Lower leg skin (tissue), 3 donors: ENCODE measurements at regions not wholly inside any gene's neighbourhood (a gene's known extent, or its start where the extent isn't known, plus 50 kb on each side); places are given as distances from the start of the nearest gene placed in this dataset.

Experiments
- CTCF ChIP-seq, 3 donors: fragments of 450-650 bp; IDR thresholded peaks; one replicate each; pipeline ENCODE4 v1.5.1; 2016; ENCODE audit warnings: antibody characterized with exemption in 3 of 3, mild to moderate bottlenecking in 3 of 3, moderate library complexity in 2 of 3
- POLR2A ChIP-seq, 2 donors: fragments of 450-650 bp; IDR thresholded peaks; one replicate each; pipeline ENCODE4 v1.6.1; 2016 to 2017; ENCODE audit warnings: antibody characterized with exemption in 2 of 2, mild to moderate bottlenecking in 1 of 2, moderate library complexity in 1 of 2

DNA sequence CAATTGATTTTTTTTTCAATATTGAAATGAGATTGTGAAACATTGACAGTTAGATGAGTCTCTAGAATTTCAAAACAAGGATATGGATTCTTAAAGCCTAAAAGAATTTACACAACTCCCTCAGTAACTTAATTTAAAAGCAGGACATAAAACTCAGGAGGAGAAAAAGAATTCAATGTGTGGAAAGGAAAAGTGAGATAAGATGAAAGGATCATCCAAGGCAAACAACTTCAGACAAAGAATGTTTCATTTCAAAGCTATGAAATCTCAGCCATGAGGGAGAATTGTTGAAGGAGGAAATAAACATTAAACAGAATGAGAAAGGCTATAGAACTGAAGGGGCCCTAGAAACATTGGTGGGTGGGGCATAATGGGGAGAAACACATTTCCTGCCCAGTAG, 191.7 kb upstream of the NOX3 start:
- TF ChIP-seq CTCF (IDR thresholded peaks at IDR 0.05) = no peak
- no peak for TF ChIP-seq POLR2A (IDR thresholded peaks at IDR 0.05)
